ENCODE measurements at regions not wholly inside any gene's neighbourhood (a gene's known extent, or its start where the extent isn't known, plus 50 kb on each side); places are given as distances from the start of the nearest gene placed in this dataset.

GRCh38 chr10:35712486-35712885 lies 70.4 kb upstream of the FZD8 start:
- no peak for DNase-seq (ENCODE audit: low spot score in 2 of 2)
- Histone ChIP-seq H3K9me3 (no peaks in the 10 kb centered on the region), H3K36me3 (no peaks in the 10 kb centered on the region), H3K27ac (no peak overlapping the region), H3K27me3 (no peaks in the 10 kb centered on the region), H3K4me3 (no peak overlapping the region), H3K4me1 (no peaks in the 10 kb centered on the region)
- intact Hi-C loops (cut with DNase I), result no loop called here
- TF ChIP-seq CTCF (IDR thresholded peaks at IDR 0.05), result no peak

GRCh38 chr10:35711615-35712411 lies 69.7 kb upstream of the FZD8 start:
- intact Hi-C loops (cut with DNase I), result no loop called here
- no peak for TF ChIP-seq CTCF (IDR thresholded peaks at IDR 0.05)
- no peak overlapping the region for H3K27ac ChIP-seq

GRCh38 chr10:35707642-35708425 lies 65.7 kb upstream of the FZD8 start:
- no peak for TF ChIP-seq CTCF (IDR thresholded peaks at IDR 0.05)
- Histone ChIP-seq H3K27ac (no peak overlapping the region), H3K4me1 (no peaks in the 10 kb centered on the region), H3K9me3 (no peaks in the 10 kb centered on the region), H3K4me3 (no peak overlapping the region), H3K36me3 (no peaks in the 10 kb centered on the region), H3K27me3 (no peaks in the 10 kb centered on the region)
- intact Hi-C loops (cut with DNase I), result no loop called here
- no peak for DNase-seq (ENCODE audit: low spot score in 2 of 2)

More at GRCh38 chr10:35711615-35712411, 69.7 kb upstream of the FZD8 start:
- Histone ChIP-seq H3K4me1 (no peaks in the 10 kb centered on the region), H3K27me3 (no peaks in the 10 kb centered on the region), H3K4me3 (no peak overlapping the region), H3K36me3 (no peaks in the 10 kb centered on the region), H3K9me3 (no peaks in the 10 kb centered on the region)
- no peak for DNase-seq (ENCODE audit: low spot score in 2 of 2)

DNA sequence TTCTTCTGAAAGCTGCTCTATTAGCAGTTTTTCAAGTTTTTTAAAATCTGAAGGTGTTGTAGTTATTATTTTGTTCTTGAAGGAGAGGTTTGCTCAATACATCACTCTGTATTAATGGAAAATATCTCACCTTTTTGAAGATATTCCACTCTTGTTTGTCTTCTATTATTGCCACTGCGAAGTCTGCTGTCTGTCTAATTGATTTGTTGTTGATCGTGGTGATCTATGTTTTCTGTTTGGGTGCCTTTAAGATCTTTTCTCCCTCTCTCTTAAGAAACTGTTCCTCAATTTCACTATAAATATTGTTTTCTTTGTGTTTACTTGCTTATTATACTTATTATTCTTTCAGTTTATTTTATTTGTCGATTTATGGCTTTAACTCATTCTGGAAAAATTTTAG lies 64.9 kb upstream of the FZD8 start:
- no peaks in the 10 kb centered on the region for H3K9me3 ChIP-seq
- intact Hi-C loops (cut with DNase I), result no loop called here
- no peak overlapping the region for H3K27ac ChIP-seq

DNA sequence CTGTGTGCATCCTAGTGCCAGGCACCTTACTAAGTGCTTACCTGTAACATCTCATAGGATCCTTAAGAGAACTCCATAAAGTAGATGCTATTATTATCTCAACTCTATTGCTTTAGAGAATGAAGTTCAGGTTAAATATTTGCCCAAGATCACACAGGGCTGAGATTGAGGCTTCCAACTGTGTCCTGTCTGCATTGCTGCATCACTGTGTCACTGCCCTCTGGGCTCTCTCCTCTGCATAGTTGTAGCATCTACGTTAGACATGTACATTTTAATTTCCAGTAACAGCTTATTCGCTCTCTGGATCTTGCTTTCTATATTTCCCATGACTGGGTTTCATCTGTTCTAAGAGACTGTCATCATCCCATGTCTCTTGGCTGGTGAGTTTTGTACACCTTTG lies 63.6 kb upstream of the FZD8 start:
- Histone ChIP-seq H3K27ac (no peak overlapping the region), H3K4me1 (no peaks in the 10 kb centered on the region), H3K27me3 (no peaks in the 10 kb centered on the region), H3K9me3 (no peaks in the 10 kb centered on the region), H3K36me3 (no peaks in the 10 kb centered on the region), H3K4me3 (no peak overlapping the region)
- DNase-seq (ENCODE audit: low spot score in 2 of 2), result no peak
- no peak for TF ChIP-seq CTCF (IDR thresholded peaks at IDR 0.05)
- intact Hi-C loops (cut with DNase I), result no loop called here

More for the DNA sequence above, 64.9 kb upstream of the FZD8 start:
- no peaks in the 10 kb centered on the region for H3K27me3 ChIP-seq
- no peak overlapping the region for H3K4me3 ChIP-seq
- no peaks in the 10 kb centered on the region for H3K4me1 ChIP-seq
- no peaks in the 10 kb centered on the region for H3K36me3 ChIP-seq
- DNase-seq (ENCODE audit: low spot score in 2 of 2), result no peak
- TF ChIP-seq CTCF (IDR thresholded peaks at IDR 0.05), result no peak

Data from ascending aorta (tissue), 2 donors.